SK-N-SH treated with all-trans-retinoic acid at 6 μM for 48 hours (cell line): ENCODE measurements at regions not wholly inside any gene's neighbourhood (a gene's known extent, or its start where the extent isn't known, plus 50 kb on each side); places are given as distances from the start of the nearest gene placed in this dataset.
"Not testable (repeated sequence)": the region's sequence is repeated elsewhere in the genome, so short reads cannot be mapped to it uniquely, and the experiment has no call there.

ENCODE experiments used
- PPARA ChIP-seq: fragments of 250-450 bp; sonication (Bioruptor Pico); IDR thresholded peaks from 2 replicates; pipeline ENCODE4 v1.5.0; 2020; ENCODE audit warnings: mild to moderate bottlenecking, borderline replicate concordance
- RARB ChIP-seq: fragments of 250-450 bp; sonication (Bioruptor Pico); IDR thresholded peaks from 2 replicates; pipeline ENCODE4 v1.8.0; 2021; ENCODE audit warnings: mild to moderate bottlenecking, moderate library complexity
- TCF4 ChIP-seq: fragments of 250-450 bp; sonication (Bioruptor Pico); IDR thresholded peaks from 2 replicates; pipeline ENCODE4 v1.8.0; 2021; ENCODE audit warnings: mild to moderate bottlenecking, moderate library complexity, borderline replicate concordance
- ZFP3 ChIP-seq: fragments of 250-450 bp; sonication (Bioruptor Pico); IDR thresholded peaks from 2 replicates; pipeline ENCODE4 v1.5.0; 2020; ENCODE audit warnings: mild to moderate bottlenecking, moderate library complexity
- ZFP30 ChIP-seq: fragments of 450-650 bp; formaldehyde crosslinking; IDR thresholded peaks from 2 replicates; pipeline ENCODE4 v1.5.0; 2022; ENCODE audit warnings: mild to moderate bottlenecking, moderate library complexity
- TF ChIP-seq, protein P1 (sequence below): fragments of 250-450 bp; sonication (Bioruptor Pico); IDR thresholded peaks from 2 replicates; pipeline ENCODE4 v1.5.1; 2020; ENCODE audit warnings: low read depth, mild to moderate bottlenecking, moderate library complexity

DNA sequence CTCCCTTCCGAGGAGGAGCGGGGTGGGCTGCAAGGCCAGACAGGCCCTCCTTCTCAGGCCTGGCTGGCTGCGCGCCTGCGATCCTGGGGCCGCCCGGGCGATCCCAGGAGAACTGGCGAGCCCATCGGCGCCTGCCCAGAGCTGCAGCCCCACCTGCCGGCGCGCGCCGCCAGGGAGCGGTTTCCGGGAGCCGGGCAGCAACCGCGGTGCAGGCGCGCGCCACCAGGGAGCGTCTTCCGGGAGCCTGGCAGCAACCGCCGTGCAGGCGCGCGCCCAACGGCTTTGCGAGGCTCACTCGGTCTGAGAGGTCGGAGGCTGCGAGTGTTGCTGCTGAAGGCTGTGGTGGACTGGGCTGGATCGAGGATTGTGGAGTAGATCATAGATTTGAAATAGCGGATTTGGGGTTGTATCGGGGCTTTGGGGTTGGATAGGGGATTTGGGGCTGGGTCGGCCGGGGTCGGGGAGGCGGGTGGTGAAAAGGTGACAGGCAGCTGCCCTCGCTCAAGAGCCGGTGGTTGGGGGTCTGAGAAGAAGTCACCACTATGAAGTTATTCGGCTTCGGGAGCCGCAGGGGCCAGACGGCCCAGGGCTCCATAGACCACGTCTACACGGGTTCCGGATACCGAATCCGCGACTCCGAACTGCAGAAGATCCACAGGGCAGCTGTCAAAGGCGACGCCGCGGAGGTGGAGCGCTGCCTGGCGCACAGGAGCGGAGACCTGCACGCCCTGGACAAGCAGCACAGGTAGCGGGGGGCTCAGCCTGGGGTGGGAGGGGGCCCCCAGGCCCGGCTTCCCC, 668.9 kb downstream of the SPATA31A6 start:
- not testable (repeated sequence) for TF ChIP-seq RARB (CRISPR knock-in tag); PPARA; TCF4 (CRISPR knock-in tag); ZFP30; ZFP3 (CRISPR knock-in tag)
- TF ChIP-seq, protein P1, sequence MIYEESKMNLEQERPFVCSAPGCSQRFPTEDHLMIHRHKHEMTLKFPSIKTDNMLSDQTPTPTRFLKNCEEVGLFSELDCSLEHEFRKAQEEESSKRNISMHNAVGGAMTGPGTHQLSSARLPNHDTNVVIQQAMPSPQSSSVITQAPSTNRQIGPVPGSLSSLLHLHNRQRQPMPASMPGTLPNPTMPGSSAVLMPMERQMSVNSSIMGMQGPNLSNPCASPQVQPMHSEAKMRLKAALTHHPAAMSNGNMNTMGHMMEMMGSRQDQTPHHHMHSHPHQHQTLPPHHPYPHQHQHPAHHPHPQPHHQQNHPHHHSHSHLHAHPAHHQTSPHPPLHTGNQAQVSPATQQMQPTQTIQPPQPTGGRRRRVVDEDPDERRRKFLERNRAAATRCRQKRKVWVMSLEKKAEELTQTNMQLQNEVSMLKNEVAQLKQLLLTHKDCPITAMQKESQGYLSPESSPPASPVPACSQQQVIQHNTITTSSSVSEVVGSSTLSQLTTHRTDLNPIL (CRISPR knock-in tag), result not testable (repeated sequence)
